CD8-positive, alpha-beta memory T cell (primary cell): ENCODE measurements at regions not wholly inside any gene's neighbourhood (a gene's known extent, or its start where the extent isn't known, plus 50 kb on each side); places are given as distances from the start of the nearest gene placed in this dataset.
"Not testable (repeated sequence)": the region's sequence is repeated elsewhere in the genome, so short reads cannot be mapped to it uniquely, and the experiment has no call there.

ENCODE experiments used
- CTCF ChIA-PET: fragments of 350-600 bp; sonication (Branson Sonifier 250); formaldehyde crosslinking; loops from one replicate; lab custom pipeline; 2021; ENCODE audit warnings: antibody characterized with exemption; lab: Charles Lee
- POLR2A ChIA-PET: fragments of 350-600 bp; sonication (Branson Sonifier 250); formaldehyde crosslinking; loops from one replicate; lab custom pipeline; 2021; ENCODE audit warnings: antibody characterized with exemption; lab: Charles Lee
- DNase-seq, 5 donors: peaks; one replicate each; pipeline versions ENCODE4 v3.0.0 to v3.0.0-alpha.2; 2020 to 2022; ENCODE audit warnings: mixed read lengths in 1 of 5
- H3K27ac ChIP-seq: one replicate; pipeline ENCODE4 v1.7.0; 2013; ENCODE audit warnings: low read depth, mild to moderate bottlenecking, low read length, moderate library complexity
- H3K27me3 ChIP-seq: 2 replicates; pipeline ENCODE4 v1.7.0; 2013; ENCODE audit warnings: low read length, mild to moderate bottlenecking; ENCODE audit not compliant: insufficient read depth, poor library complexity, severe bottlenecking
- H3K36me3 ChIP-seq: 2 replicates; pipeline ENCODE4 v1.7.0; 2013; ENCODE audit warnings: mild to moderate bottlenecking, low read length, moderate library complexity; ENCODE audit not compliant: insufficient read depth
- H3K4me1 ChIP-seq: 2 replicates; pipeline ENCODE4 v1.7.0; 2013; ENCODE audit warnings: mild to moderate bottlenecking, low read length, moderate library complexity; ENCODE audit not compliant: insufficient read depth
- H3K4me3 ChIP-seq: 2 replicates; pipeline ENCODE4 v1.7.0; 2013; ENCODE audit warnings: mild to moderate bottlenecking, low read length
- H3K9me3 ChIP-seq: 2 replicates; pipeline ENCODE4 v1.7.0; 2013; ENCODE audit warnings: mild to moderate bottlenecking, low read length
- H3K27ac Mint-ChIP-seq, 8 donors: one replicate each; pipeline ENCODE4 v1.8.0; 2020 to 2021; ENCODE audit warnings: mixed read lengths in 8 of 8, mild to moderate bottlenecking in 6 of 8, inconsistent platforms in 3 of 8, moderate library complexity in 3 of 8
- H3K27me3 Mint-ChIP-seq, 2 donors: one replicate each; pipeline ENCODE4 v1.8.0; 2020 to 2021; ENCODE audit warnings: mixed read lengths in 2 of 2, mild to moderate bottlenecking in 1 of 2, moderate library complexity in 1 of 2
- H3K36me3 Mint-ChIP-seq, 3 donors: one replicate each; pipeline ENCODE4 v1.8.0; 2020 to 2021; ENCODE audit warnings: mixed read lengths in 3 of 3, inconsistent platforms in 1 of 3, mild to moderate bottlenecking in 1 of 3
- H3K4me1 Mint-ChIP-seq, 3 donors: one replicate each; pipeline ENCODE4 v1.8.0; 2020 to 2021; ENCODE audit warnings: mixed read lengths in 3 of 3, inconsistent platforms in 1 of 3, mild to moderate bottlenecking in 1 of 3
- H3K4me3 Mint-ChIP-seq, 7 donors: one replicate each; pipeline ENCODE4 v1.8.0; 2020 to 2021; ENCODE audit warnings: mixed read lengths in 7 of 7, mild to moderate bottlenecking in 6 of 7, moderate library complexity in 4 of 7, inconsistent platforms in 2 of 7
- H3K9me3 Mint-ChIP-seq, 5 donors: one replicate each; pipeline ENCODE4 v1.8.0; 2020 to 2022; ENCODE audit warnings: mixed read lengths in 5 of 5, mild to moderate bottlenecking in 3 of 5, moderate library complexity in 2 of 5, inconsistent platforms in 1 of 5

DNA sequence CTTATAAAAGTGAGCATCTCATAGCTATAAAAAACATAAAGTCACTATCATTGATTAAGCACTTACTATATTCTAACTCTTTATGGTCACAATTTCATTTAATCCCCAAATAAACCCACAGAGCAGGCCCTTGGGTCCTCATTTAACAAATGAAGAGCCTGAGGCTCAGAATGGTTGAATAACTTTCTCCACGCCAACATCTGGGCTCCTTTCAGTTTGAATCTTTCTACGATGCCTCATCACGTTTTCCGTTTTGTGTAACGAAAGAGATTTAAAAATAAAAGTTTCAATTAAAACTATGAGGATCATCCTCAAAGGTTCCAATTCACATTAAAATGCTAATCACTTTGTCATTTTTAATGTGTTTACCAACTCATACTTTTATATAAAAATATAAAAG lies 74.2 kb upstream of the ADAMTS18 start:
- ChIA-PET POLR2A (no interaction called here), CTCF (no interaction called here)
- H3K4me3 ChIP-seq = no peak overlapping the region
- H3K9me3 ChIP-seq = no peaks in the 10 kb centered on the region
- no peak overlapping the region for H3K27ac ChIP-seq
- H3K27me3 ChIP-seq = no peaks in the 10 kb centered on the region
- Mint-ChIP-seq H3K4me3 (no peak overlapping the region), H3K36me3 (no peaks in the 10 kb centered on the region), H3K4me1 (no peaks in the 10 kb centered on the region), H3K27me3 (no peaks in the 10 kb centered on the region), H3K27ac (no peak overlapping the region), H3K9me3 (no peaks in the 10 kb centered on the region)
- no peaks in the 10 kb centered on the region for H3K36me3 ChIP-seq
- DNase-seq = no peak
- H3K4me1 ChIP-seq = no peaks in the 10 kb centered on the region

DNA sequence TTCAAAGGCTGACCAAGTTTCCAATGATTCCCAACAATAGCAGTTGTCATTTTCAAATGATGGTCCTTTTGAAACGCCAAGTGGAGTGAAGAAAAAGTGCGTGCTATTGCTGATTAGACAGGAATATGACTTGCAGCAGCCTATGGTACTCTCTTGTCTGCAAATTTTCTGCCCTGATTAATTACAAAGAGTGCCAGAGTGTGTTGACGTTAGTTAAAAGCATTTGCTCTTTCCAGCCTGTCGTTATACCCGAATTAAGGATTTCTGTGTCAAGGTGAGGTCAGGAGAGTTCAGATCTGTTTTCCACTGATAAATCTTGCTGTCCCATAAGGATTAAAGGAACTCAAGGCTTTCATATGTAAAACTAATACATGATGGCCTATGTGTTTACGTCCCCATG lies 75.0 kb upstream of the ADAMTS18 start:
- no peaks in the 10 kb centered on the region for H3K27me3 Mint-ChIP-seq
- H3K4me3 Mint-ChIP-seq = no peak overlapping the region
- H3K27ac ChIP-seq = no peak overlapping the region
- H3K4me1 Mint-ChIP-seq = no peaks in the 10 kb centered on the region
- H3K36me3 ChIP-seq = no peaks in the 10 kb centered on the region
- no peak for DNase-seq
- no peaks in the 10 kb centered on the region for H3K9me3 Mint-ChIP-seq
- H3K9me3 ChIP-seq = no peaks in the 10 kb centered on the region
- H3K27me3 ChIP-seq = no peaks in the 10 kb centered on the region
- POLR2A ChIA-PET = no interaction called here
- H3K36me3 Mint-ChIP-seq = no peaks in the 10 kb centered on the region
- CTCF ChIA-PET = no interaction called here
- H3K27ac Mint-ChIP-seq = no peak overlapping the region
- no peak overlapping the region for H3K4me3 ChIP-seq
- no peaks in the 10 kb centered on the region for H3K4me1 ChIP-seq

DNA sequence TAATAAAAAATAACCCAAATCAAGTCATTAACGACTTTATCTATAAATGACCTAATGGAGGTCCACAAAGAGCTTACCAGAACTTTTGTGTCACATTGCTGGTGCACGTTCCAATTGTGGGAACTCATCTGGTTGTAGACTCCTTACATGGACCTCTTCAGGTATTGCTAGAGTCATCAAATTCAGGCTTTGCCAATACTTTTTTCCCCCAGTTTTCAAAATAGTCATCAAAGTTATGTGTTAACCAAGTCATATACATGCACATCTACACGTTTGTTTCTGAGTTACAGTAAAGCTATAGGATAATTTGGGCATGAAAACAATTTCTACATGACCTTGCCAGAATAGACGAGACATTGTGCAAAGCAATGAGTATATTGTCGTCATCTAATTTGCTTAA lies 76.2 kb upstream of the ADAMTS18 start:
- H3K27me3 ChIP-seq = no peaks in the 10 kb centered on the region
- no peaks in the 10 kb centered on the region for H3K9me3 ChIP-seq
- no peaks in the 10 kb centered on the region for H3K9me3 Mint-ChIP-seq
- H3K4me3 ChIP-seq = no peak overlapping the region
- H3K27ac Mint-ChIP-seq = no peak overlapping the region
- POLR2A ChIA-PET = no interaction called here
- CTCF ChIA-PET = no interaction called here
- no peak for DNase-seq
- peaks cover 0 to 2% of the 10 kb centered on the region in 2 donors for H3K27me3 Mint-ChIP-seq
- no peaks in the 10 kb centered on the region for H3K36me3 ChIP-seq
- H3K4me1 ChIP-seq = no peaks in the 10 kb centered on the region
- no peaks in the 10 kb centered on the region for H3K36me3 Mint-ChIP-seq
- H3K27ac ChIP-seq = no peak overlapping the region
- H3K4me1 Mint-ChIP-seq = no peaks in the 10 kb centered on the region
- no peak overlapping the region for H3K4me3 Mint-ChIP-seq

DNA sequence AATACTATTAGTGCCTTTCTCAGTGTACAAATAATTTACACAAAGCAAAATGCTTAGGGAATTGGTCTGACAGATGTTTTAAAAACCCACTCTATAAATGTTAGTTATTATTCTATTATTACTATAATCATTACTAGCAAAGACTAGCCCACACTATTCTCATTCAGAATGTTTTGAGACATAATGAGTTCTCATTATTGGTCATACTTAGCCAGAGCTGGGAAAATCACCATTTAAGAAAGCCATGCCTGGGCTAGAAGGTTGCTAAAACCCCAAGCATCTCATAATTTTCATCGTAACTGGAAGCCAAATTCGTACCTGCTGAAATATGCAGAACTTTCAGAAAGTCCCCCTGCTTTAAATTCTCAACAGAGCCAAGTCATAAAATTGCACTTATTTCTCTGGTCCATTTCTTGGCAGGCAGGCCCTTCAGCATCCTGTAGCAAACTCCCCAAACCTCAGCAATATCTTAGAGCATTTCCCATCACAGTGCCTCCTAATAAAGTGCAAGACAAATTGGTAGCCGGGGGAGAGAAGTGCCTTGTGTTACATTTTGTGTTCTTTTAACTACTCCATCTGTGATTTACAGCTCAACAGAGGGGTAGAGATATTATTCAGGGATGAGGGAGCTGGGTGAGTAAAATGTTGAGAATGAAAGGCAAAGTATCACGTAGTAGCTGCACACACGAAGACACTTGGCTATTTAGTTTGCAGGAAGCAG lies 79.8 kb upstream of the ADAMTS18 start:
- Histone ChIP-seq H3K36me3 (no peaks in the 10 kb centered on the region), H3K4me3 (no peak overlapping the region), H3K9me3 (no peaks in the 10 kb centered on the region), H3K27me3 (no peaks in the 10 kb centered on the region), H3K27ac (no peak overlapping the region), H3K4me1 (no peaks in the 10 kb centered on the region)
- Mint-ChIP-seq H3K27me3 (peaks cover 2 to 4% of the 10 kb centered on the region in 2 donors), H3K4me3 (no peak overlapping the region), H3K4me1 (no peaks in the 10 kb centered on the region), H3K9me3 (no peaks in the 10 kb centered on the region), H3K27ac (no peak overlapping the region), H3K36me3 (no peaks in the 10 kb centered on the region)
- DNase-seq = no peak
- POLR2A ChIA-PET = no interaction called here
- CTCF ChIA-PET = no interaction called here

DNA sequence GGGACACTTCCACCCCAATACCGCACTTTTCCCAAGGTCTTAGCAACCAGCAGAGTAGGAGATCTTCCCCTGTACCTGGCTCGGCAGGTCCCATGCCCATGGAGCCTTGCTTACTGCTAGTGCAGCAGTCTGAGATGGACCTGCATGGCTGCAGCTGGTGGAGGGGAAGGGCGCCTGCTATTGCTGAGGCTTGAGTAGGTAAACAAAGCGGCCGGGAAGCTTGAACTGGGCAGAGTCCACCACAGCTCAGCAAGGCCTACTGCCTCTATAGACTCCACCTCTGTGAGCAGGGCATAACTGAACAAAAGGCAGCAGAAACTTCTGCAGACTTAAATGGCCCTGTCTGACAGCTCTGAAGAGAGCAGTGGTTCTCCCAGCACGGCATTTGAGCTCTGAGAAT lies 90.4 kb upstream of the ADAMTS18 start:
- H3K36me3 Mint-ChIP-seq, POLR2A ChIA-PET, H3K9me3 ChIP-seq, DNase-seq, H3K36me3 ChIP-seq, H3K4me1 Mint-ChIP-seq, H3K4me3 Mint-ChIP-seq, H3K4me3 ChIP-seq, H3K27me3 Mint-ChIP-seq, H3K27me3 ChIP-seq, H3K27ac ChIP-seq, H3K27ac Mint-ChIP-seq, CTCF ChIA-PET, H3K4me1 ChIP-seq: not testable (repeated sequence)
- H3K9me3 Mint-ChIP-seq = peaks cover 0 to 12% (median 5%) of the 10 kb centered on the region in 5 donors

DNA sequence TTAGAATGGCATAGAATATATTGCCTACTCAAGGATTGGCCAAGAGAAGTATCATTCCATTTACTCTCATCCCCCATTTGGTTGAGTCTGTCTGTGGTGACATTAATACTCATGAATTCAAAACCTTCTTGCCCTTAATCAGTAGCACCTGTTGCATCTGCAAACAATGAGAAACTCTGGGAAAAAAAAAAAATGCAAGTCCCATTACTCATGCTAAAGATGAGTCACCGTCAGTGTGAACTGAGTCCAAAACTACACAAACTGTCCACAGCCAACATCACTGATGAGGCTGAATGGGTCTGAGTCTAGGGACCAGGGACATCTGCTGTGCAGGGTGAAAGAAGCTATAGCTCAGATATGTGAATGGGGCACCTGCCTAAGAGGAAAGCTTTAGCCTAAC lies 96.9 kb upstream of the ADAMTS18 start:
- H3K36me3 Mint-ChIP-seq = no peaks in the 10 kb centered on the region
- Histone ChIP-seq H3K4me3 (no peak overlapping the region), H3K27ac (no peak overlapping the region), H3K36me3 (no peaks in the 10 kb centered on the region), H3K4me1 (no peaks in the 10 kb centered on the region), H3K27me3 (no peaks in the 10 kb centered on the region), H3K9me3 (no peaks in the 10 kb centered on the region)
- DNase-seq = no peak
- peaks cover 0 to 3% (median 2%) of the 10 kb centered on the region in 5 donors for H3K9me3 Mint-ChIP-seq
- H3K4me1 Mint-ChIP-seq = no peaks in the 10 kb centered on the region
- no peak overlapping the region for H3K4me3 Mint-ChIP-seq
- ChIA-PET POLR2A (no interaction called here), CTCF (no interaction called here)
- H3K27ac Mint-ChIP-seq = no peak overlapping the region
- peaks cover 0 to 1% of the 10 kb centered on the region in 2 donors for H3K27me3 Mint-ChIP-seq

DNA sequence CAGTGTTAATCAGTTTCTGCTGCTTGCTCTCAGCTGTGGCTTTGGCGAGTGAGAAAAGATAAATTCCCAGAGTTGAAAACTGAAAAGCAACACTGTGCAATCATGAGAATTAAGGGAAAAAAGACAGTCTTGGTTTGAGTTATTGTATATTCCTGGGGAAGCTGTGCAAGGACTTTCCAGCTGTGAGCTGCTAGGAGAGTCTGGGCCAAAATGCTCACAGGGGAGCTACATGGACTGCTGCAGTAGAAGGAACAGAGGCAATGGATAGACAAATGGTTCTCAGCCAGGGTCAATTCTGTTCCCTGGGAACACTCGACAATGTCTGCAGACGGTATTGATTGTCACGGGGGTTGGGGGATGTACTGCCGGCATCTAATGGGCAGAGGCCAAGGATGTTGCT lies 102.0 kb upstream of the ADAMTS18 start:
- H3K4me3 ChIP-seq = no peak overlapping the region
- H3K27me3 Mint-ChIP-seq = peaks cover 3 to 6% of the 10 kb centered on the region in 2 donors
- DNase-seq = no peak
- H3K27me3 ChIP-seq = no peaks in the 10 kb centered on the region
- H3K9me3 Mint-ChIP-seq = no peaks in the 10 kb centered on the region
- no peaks in the 10 kb centered on the region for H3K9me3 ChIP-seq
- H3K4me1 ChIP-seq = no peaks in the 10 kb centered on the region
- H3K4me3 Mint-ChIP-seq = no peak overlapping the region
- no peak overlapping the region for H3K27ac Mint-ChIP-seq
- H3K4me1 Mint-ChIP-seq = no peaks in the 10 kb centered on the region
- ChIA-PET CTCF (no interaction called here), POLR2A (no interaction called here)
- no peaks in the 10 kb centered on the region for H3K36me3 ChIP-seq
- H3K27ac ChIP-seq = no peak overlapping the region
- H3K36me3 Mint-ChIP-seq = no peaks in the 10 kb centered on the region

DNA sequence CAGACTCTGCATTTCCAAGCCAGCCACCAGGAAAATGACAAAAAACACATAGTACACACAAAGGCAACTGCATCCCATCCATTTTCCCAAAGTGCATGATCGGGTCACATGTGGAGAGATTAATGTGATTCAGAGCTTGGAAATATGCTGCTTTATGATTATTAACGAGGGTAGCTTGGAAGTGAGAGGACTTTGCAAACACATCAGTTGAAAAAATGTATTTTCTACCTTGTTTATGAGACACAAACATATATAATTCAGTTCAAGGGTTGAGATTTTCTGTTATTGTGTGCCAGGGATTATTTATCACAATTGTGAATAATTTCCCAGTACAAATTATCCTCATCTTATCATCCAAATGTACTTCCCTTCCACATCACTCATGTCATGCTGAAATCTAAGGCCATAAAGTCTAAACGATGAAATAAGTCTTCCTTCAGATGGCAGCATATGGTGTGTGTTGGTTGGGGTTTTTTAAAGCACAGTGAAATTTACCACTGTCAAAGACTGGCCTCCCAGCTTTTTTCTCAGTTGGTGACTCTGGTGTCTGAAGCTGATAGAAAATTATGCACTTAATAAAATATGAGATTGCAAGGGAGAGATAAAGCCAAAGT lies 104.7 kb upstream of the ADAMTS18 start:
- H3K4me3 Mint-ChIP-seq = no peak overlapping the region
- H3K4me1 Mint-ChIP-seq = no peaks in the 10 kb centered on the region
- Histone ChIP-seq H3K27ac (no peak overlapping the region), H3K36me3 (no peaks in the 10 kb centered on the region), H3K9me3 (no peaks in the 10 kb centered on the region), H3K4me3 (no peak overlapping the region), H3K4me1 (no peaks in the 10 kb centered on the region), H3K27me3 (no peaks in the 10 kb centered on the region)
- H3K27me3 Mint-ChIP-seq = peaks cover 3 to 6% of the 10 kb centered on the region in 2 donors
- H3K27ac Mint-ChIP-seq = no peak overlapping the region
- ChIA-PET CTCF (no interaction called here), POLR2A (no interaction called here)
- no peaks in the 10 kb centered on the region for H3K36me3 Mint-ChIP-seq
- H3K9me3 Mint-ChIP-seq = no peaks in the 10 kb centered on the region
- DNase-seq = no peak
